ENCODE measurements at regions not wholly inside any gene's neighbourhood (a gene's known extent, or its start where the extent isn't known, plus 50 kb on each side); places are given as distances from the start of the nearest gene placed in this dataset.

- ChIA-PET CTCF (interaction anchor here (0.7 kb wide), 1 partner anchor 1273 kb away, joined by 5 read pairs; no protein-coding TSS in a partner anchor), POLR2A (no interaction called here)
- no peak for DNase-seq (ENCODE audit: extremely low spot score)
- no peak for TF ChIP-seq PKNOX1 (IDR thresholded peaks at IDR 0.05)
- TF ChIP-seq FOXA1 (IDR thresholded peaks at IDR 0.05), result no peak
- TF ChIP-seq ZNF384 (IDR thresholded peaks at IDR 0.05), result no peak
- no peak for TF ChIP-seq SP1 (IDR thresholded peaks at IDR 0.05)
- TF ChIP-seq L3MBTL2 (conservative IDR thresholded peaks at IDR 0.05), result no peak
Observed at GRCh38 chr7:19871102-19871501, 97.7 kb upstream of the TMEM196 start.

GRCh38 chr7:19869979-19870378 lies 96.6 kb upstream of the TMEM196 start:
- POLR2A ChIA-PET, result no interaction called here
- no peak for DNase-seq (ENCODE audit: extremely low spot score)
- TF ChIP-seq CTBP1 (IDR thresholded peaks at IDR 0.05; ENCODE audit: borderline replicate concordance) (no peak), HDGF (IDR thresholded peaks at IDR 0.05; ENCODE audit: borderline replicate concordance) (no peak), FOXK2 (IDR thresholded peaks at IDR 0.05) (no peak), SP1 (IDR thresholded peaks at IDR 0.05) (no peak), ARNT (IDR thresholded peaks at IDR 0.05) (no peak), ELF4 (IDR thresholded peaks at IDR 0.05) (no peak), NFRKB (IDR thresholded peaks at IDR 0.05) (no peak), L3MBTL2 (conservative IDR thresholded peaks at IDR 0.05) (no peak), ZNF384 (IDR thresholded peaks at IDR 0.05) (no peak), PKNOX1 (IDR thresholded peaks at IDR 0.05) (no peak), FOXA1 (IDR thresholded peaks at IDR 0.05) (no peak), BHLHE40 (IDR thresholded peaks at IDR 0.05; ENCODE audit: borderline replicate concordance) (no peak), TARDBP (IDR thresholded peaks at IDR 0.05) (no peak), FOXM1 (IDR thresholded peaks at IDR 0.05; ENCODE audit: borderline replicate concordance) (no peak), LEF1 (IDR thresholded peaks at IDR 0.05; ENCODE audit: borderline replicate concordance) (no peak), SUZ12 (IDR thresholded peaks at IDR 0.05) (no peak)
- CTCF ChIA-PET, result no interaction called here

GRCh38 chr7:19853261-19853832 lies 79.9 kb upstream of the TMEM196 start:
- TF ChIP-seq NFRKB (IDR thresholded peaks at IDR 0.05) (no peak), PKNOX1 (IDR thresholded peaks at IDR 0.05) (no peak), L3MBTL2 (conservative IDR thresholded peaks at IDR 0.05) (no peak)
- ChIA-PET CTCF (no interaction called here), POLR2A (no interaction called here)
- DNase-seq (ENCODE audit: extremely low spot score), result no peak

GRCh38 chr7:19852192-19852591 lies 78.8 kb upstream of the TMEM196 start:
- no peak for TF ChIP-seq FOXK2 (IDR thresholded peaks at IDR 0.05)
- TF ChIP-seq ELF4 (IDR thresholded peaks at IDR 0.05), result no peak
- TF ChIP-seq NFRKB (IDR thresholded peaks at IDR 0.05), result no peak
- ChIA-PET POLR2A (no interaction called here), CTCF (no interaction called here)
- no peak for DNase-seq (ENCODE audit: extremely low spot score)

- TF ChIP-seq ELF4 (IDR thresholded peaks at IDR 0.05), result no peak
- no peak for TF ChIP-seq ARNT (IDR thresholded peaks at IDR 0.05)
- no peak for TF ChIP-seq FOXM1 (IDR thresholded peaks at IDR 0.05; ENCODE audit: borderline replicate concordance)
- TF ChIP-seq BHLHE40 (IDR thresholded peaks at IDR 0.05; ENCODE audit: borderline replicate concordance), result no peak
- no peak for TF ChIP-seq FOXA1 (IDR thresholded peaks at IDR 0.05)
- TF ChIP-seq HDGF (IDR thresholded peaks at IDR 0.05; ENCODE audit: borderline replicate concordance), result no peak
- POLR2A ChIA-PET, result no interaction called here
- no peak for DNase-seq (ENCODE audit: extremely low spot score)
- CTCF ChIA-PET, result no interaction called here
Observed at GRCh38 chr7:19851504-19851903, 78.1 kb upstream of the TMEM196 start.

- ChIA-PET POLR2A (interaction anchor here (0.7 kb wide), 1 partner anchor 500 kb away, joined by 4 read pairs; no protein-coding TSS in a partner anchor), CTCF (no interaction called here)
- TF ChIP-seq FOXK2 (IDR thresholded peaks at IDR 0.05), result no peak
- no peak for TF ChIP-seq L3MBTL2 (conservative IDR thresholded peaks at IDR 0.05)
- TF ChIP-seq BHLHE40 (IDR thresholded peaks at IDR 0.05; ENCODE audit: borderline replicate concordance), result no peak
- TF ChIP-seq CTBP1 (IDR thresholded peaks at IDR 0.05; ENCODE audit: borderline replicate concordance), result no peak
- no peak for TF ChIP-seq HDGF (IDR thresholded peaks at IDR 0.05; ENCODE audit: borderline replicate concordance)
- TF ChIP-seq FOXA1 (IDR thresholded peaks at IDR 0.05), result no peak
- TF ChIP-seq FOXM1 (IDR thresholded peaks at IDR 0.05; ENCODE audit: borderline replicate concordance), result no peak
- DNase-seq (ENCODE audit: extremely low spot score), result no peak
Observed at GRCh38 chr7:19834566-19834965, 61.1 kb upstream of the TMEM196 start.

- DNase-seq (ENCODE audit: extremely low spot score), result no peak
- POLR2A ChIA-PET, result no interaction called here
- CTCF ChIA-PET, result no interaction called here
- TF ChIP-seq TARDBP (IDR thresholded peaks at IDR 0.05) (no peak), ZNF384 (IDR thresholded peaks at IDR 0.05) (no peak), FOXA1 (IDR thresholded peaks at IDR 0.05) (no peak), HDGF (IDR thresholded peaks at IDR 0.05; ENCODE audit: borderline replicate concordance) (no peak), SUZ12 (IDR thresholded peaks at IDR 0.05) (no peak), FOXM1 (IDR thresholded peaks at IDR 0.05; ENCODE audit: borderline replicate concordance) (no peak), ARNT (IDR thresholded peaks at IDR 0.05) (no peak), PKNOX1 (IDR thresholded peaks at IDR 0.05) (no peak), CTBP1 (IDR thresholded peaks at IDR 0.05; ENCODE audit: borderline replicate concordance) (no peak), L3MBTL2 (conservative IDR thresholded peaks at IDR 0.05) (no peak), FOXK2 (IDR thresholded peaks at IDR 0.05) (no peak), LEF1 (IDR thresholded peaks at IDR 0.05; ENCODE audit: borderline replicate concordance) (no peak), ELF4 (IDR thresholded peaks at IDR 0.05) (no peak), SP1 (IDR thresholded peaks at IDR 0.05) (no peak), NFRKB (IDR thresholded peaks at IDR 0.05) (no peak), BHLHE40 (IDR thresholded peaks at IDR 0.05; ENCODE audit: borderline replicate concordance) (no peak)
Observed at GRCh38 chr7:19830604-19831003, 57.2 kb upstream of the TMEM196 start.

All from HEK293T (cell line).